Adipocyte (in vitro differentiated cells): ENCODE measurements at regions not wholly inside any gene's neighbourhood (a gene's known extent, or its start where the extent isn't known, plus 50 kb on each side); places are given as distances from the start of the nearest gene placed in this dataset.

Experiments
- DNase-seq: peaks from one replicate; pipeline ENCODE4 v3.0.0-alpha.2; 2015; ENCODE audit warnings: low read depth
- H3K27me3 ChIP-seq: replicated peaks from 2 replicates; pipeline ENCODE4 v1.7.0; 2013; ENCODE audit warnings: mild to moderate bottlenecking, low read length, moderate library complexity; ENCODE audit not compliant: control insufficient read depth, insufficient read depth
- H3K36me3 ChIP-seq: 2 replicates; pipeline ENCODE4 v1.7.0; 2013; ENCODE audit warnings: low read length, mild to moderate bottlenecking, moderate library complexity; ENCODE audit not compliant: control insufficient read depth, insufficient read depth, severe bottlenecking
- H3K4me1 ChIP-seq: 2 replicates; pipeline ENCODE4 v1.7.0; 2013; ENCODE audit warnings: mild to moderate bottlenecking, low read length, moderate library complexity; ENCODE audit not compliant: control insufficient read depth, insufficient read depth
- H3K4me3 ChIP-seq: 2 replicates; pipeline ENCODE4 v1.7.0; 2013; ENCODE audit warnings: mild to moderate bottlenecking, low read length, moderate library complexity
- H3K9ac ChIP-seq: 2 replicates; pipeline ENCODE4 v1.7.0; 2013; ENCODE audit warnings: mild to moderate bottlenecking, low read length, moderate library complexity
- H3K9me3 ChIP-seq: 2 replicates; pipeline ENCODE4 v1.7.0; 2013; ENCODE audit warnings: mild to moderate bottlenecking, low read length, moderate library complexity; ENCODE audit not compliant: control insufficient read depth

- H3K36me3 ChIP-seq: no peaks in the 10 kb centered on the region
- H3K27me3 ChIP-seq: no peaks in the 10 kb centered on the region
- no peak overlapping the region for H3K4me3 ChIP-seq
- H3K9ac ChIP-seq: no peak overlapping the region
- DNase-seq: no peak
- no peaks in the 10 kb centered on the region for H3K4me1 ChIP-seq
- H3K9me3 ChIP-seq: no peaks in the 10 kb centered on the region
These were observed 217.5 kb downstream of the TMEM200A start for GRCh38 chr6:130583268-130583667.

GRCh38 chr6:130585587-130585986 lies 219.8 kb downstream of the TMEM200A start:
- no peaks in the 10 kb centered on the region for H3K36me3 ChIP-seq
- no peaks in the 10 kb centered on the region for H3K27me3 ChIP-seq
- DNase-seq: no peak
- no peaks in the 10 kb centered on the region for H3K9me3 ChIP-seq
- no peak overlapping the region for H3K9ac ChIP-seq
- H3K4me1 ChIP-seq: no peaks in the 10 kb centered on the region
- H3K4me3 ChIP-seq: no peak overlapping the region

- no peaks in the 10 kb centered on the region for H3K27me3 ChIP-seq
- no peaks in the 10 kb centered on the region for H3K36me3 ChIP-seq
- DNase-seq: peak; percentile 39
- peaks cover 4% of the 10 kb centered on the region for H3K9me3 ChIP-seq
- no peak overlapping the region for H3K9ac ChIP-seq
- H3K4me3 ChIP-seq: no peak overlapping the region
- H3K4me1 ChIP-seq: no peaks in the 10 kb centered on the region
These were observed 222.1 kb downstream of the TMEM200A start for GRCh38 chr6:130587778-130588520.

- Histone ChIP-seq H3K4me1 (no peaks in the 10 kb centered on the region), H3K36me3 (no peaks in the 10 kb centered on the region), H3K9ac (no peak overlapping the region), H3K9me3 (peaks cover 4% of the 10 kb centered on the region), H3K4me3 (no peak overlapping the region), H3K27me3 (no peaks in the 10 kb centered on the region)
- DNase-seq: no peak
These were observed 227.4 kb downstream of the TMEM200A start for GRCh38 chr6:130593200-130593599.

GRCh38 chr6:130593948-130594347 lies 228.1 kb downstream of the TMEM200A start:
- peaks cover 4% of the 10 kb centered on the region for H3K9me3 ChIP-seq
- no peaks in the 10 kb centered on the region for H3K27me3 ChIP-seq
- DNase-seq: no peak

GRCh38 chr6:130598021-130598989 lies 228.9 kb upstream of the SMLR1 start:
- Histone ChIP-seq H3K4me1 (peaks cover 17% of the 10 kb centered on the region), H3K9ac (no peak overlapping the region), H3K4me3 (no peak overlapping the region), H3K9me3 (no peaks in the 10 kb centered on the region), H3K36me3 (no peaks in the 10 kb centered on the region), H3K27me3 (no peaks in the 10 kb centered on the region)
- peak; percentile 8 for DNase-seq

More at GRCh38 chr6:130593948-130594347, 228.1 kb downstream of the TMEM200A start:
- no peak overlapping the region for H3K4me3 ChIP-seq
- H3K4me1 ChIP-seq: no peaks in the 10 kb centered on the region
- H3K9ac ChIP-seq: no peak overlapping the region
- H3K36me3 ChIP-seq: no peaks in the 10 kb centered on the region

- H3K27me3 ChIP-seq: no peaks in the 10 kb centered on the region
- DNase-seq: peak; percentile 44
- H3K4me1 ChIP-seq: peaks cover 33% of the 10 kb centered on the region
- no peak overlapping the region for H3K9ac ChIP-seq
- H3K36me3 ChIP-seq: no peaks in the 10 kb centered on the region
- H3K4me3 ChIP-seq: no peak overlapping the region
- H3K9me3 ChIP-seq: no peaks in the 10 kb centered on the region
These were observed 226.3 kb upstream of the SMLR1 start for GRCh38 chr6:130600880-130601341.

- Histone ChIP-seq H3K27me3 (no peaks in the 10 kb centered on the region), H3K4me3 (no peak overlapping the region), H3K4me1 (peaks cover 33% of the 10 kb centered on the region), H3K9ac (peak overlapping the region; percentile 7), H3K36me3 (no peaks in the 10 kb centered on the region), H3K9me3 (no peaks in the 10 kb centered on the region)
- DNase-seq: peak; percentile 83
These were observed 224.9 kb upstream of the SMLR1 start for GRCh38 chr6:130602151-130602770.

GRCh38 chr6:130603391-130603790 lies 223.8 kb upstream of the SMLR1 start:
- no peak overlapping the region for H3K4me3 ChIP-seq
- DNase-seq: no peak
- no peak overlapping the region for H3K9ac ChIP-seq
- no peaks in the 10 kb centered on the region for H3K36me3 ChIP-seq
- no peaks in the 10 kb centered on the region for H3K27me3 ChIP-seq
- no peaks in the 10 kb centered on the region for H3K9me3 ChIP-seq
- peaks cover 33% of the 10 kb centered on the region for H3K4me1 ChIP-seq

GRCh38 chr6:130604841-130605399 lies 222.3 kb upstream of the SMLR1 start:
- Histone ChIP-seq H3K4me1 (peaks cover 33% of the 10 kb centered on the region), H3K9me3 (no peaks in the 10 kb centered on the region), H3K36me3 (no peaks in the 10 kb centered on the region), H3K27me3 (no peaks in the 10 kb centered on the region), H3K9ac (no peak overlapping the region), H3K4me3 (no peak overlapping the region)
- DNase-seq: no peak

- no peaks in the 10 kb centered on the region for H3K27me3 ChIP-seq
- no peak overlapping the region for H3K4me3 ChIP-seq
- H3K9me3 ChIP-seq: no peaks in the 10 kb centered on the region
- H3K4me1 ChIP-seq: peaks cover 2% of the 10 kb centered on the region
- no peak overlapping the region for H3K9ac ChIP-seq
- no peaks in the 10 kb centered on the region for H3K36me3 ChIP-seq
- DNase-seq: no peak
These were observed 216.9 kb upstream of the SMLR1 start for GRCh38 chr6:130610303-130610702.
